ENCODE measurements at regions not wholly inside any gene's neighbourhood (a gene's known extent, or its start where the extent isn't known, plus 50 kb on each side); places are given as distances from the start of the nearest gene placed in this dataset.

GRCh38 chr13:109977212-109977968 lies 191.0 kb upstream of the IRS2 start:
- DNase-seq = no peak

GRCh38 chr13:109976206-109976997 lies 190.0 kb upstream of the IRS2 start:
- DNase-seq = no peak

GRCh38 chr13:109974354-109974753 lies 188.0 kb upstream of the IRS2 start:
- no peak for DNase-seq

GRCh38 chr13:109973279-109973678 lies 186.9 kb upstream of the IRS2 start:
- DNase-seq = no peak

GRCh38 chr13:109971456-109972090 lies 185.2 kb upstream of the IRS2 start:
- no peak for DNase-seq

GRCh38 chr13:109971006-109971405 lies 184.6 kb upstream of the IRS2 start:
- no peak for DNase-seq

GRCh38 chr13:109968876-109969577 lies 182.6 kb upstream of the IRS2 start:
- no peak for DNase-seq

- DNase-seq = no peak
Observed at GRCh38 chr13:109963960-109964563, 177.7 kb upstream of the IRS2 start.

- DNase-seq = no peak
Observed at GRCh38 chr13:109963384-109963783, 177.0 kb upstream of the IRS2 start.

- DNase-seq = no peak
Observed at GRCh38 chr13:109959903-109960302, 173.5 kb upstream of the IRS2 start.

- no peak for DNase-seq
Observed at GRCh38 chr13:109957875-109958274, 171.5 kb upstream of the IRS2 start.

- DNase-seq = no peak
Observed at GRCh38 chr13:109955598-109955997, 169.2 kb upstream of the IRS2 start.

- DNase-seq = no peak
Observed at GRCh38 chr13:109954441-109954840, 168.1 kb upstream of the IRS2 start.

- no peak for DNase-seq
Observed at GRCh38 chr13:109951491-109951890, 165.1 kb upstream of the IRS2 start.

- no peak for DNase-seq
Observed at GRCh38 chr13:109949397-109949796, 163.0 kb upstream of the IRS2 start.

- DNase-seq = no peak
Observed at GRCh38 chr13:109947006-109947405, 160.6 kb upstream of the IRS2 start.

- DNase-seq = no peak
Observed at GRCh38 chr13:109945206-109945960, 159.0 kb upstream of the IRS2 start.

- no peak for DNase-seq
Observed at GRCh38 chr13:109941951-109942350, 155.6 kb upstream of the IRS2 start.

- DNase-seq = no peak
Observed at GRCh38 chr13:109941221-109941620, 154.8 kb upstream of the IRS2 start.

- no peak for DNase-seq
Observed at GRCh38 chr13:109940637-109941036, 154.3 kb upstream of the IRS2 start.

- DNase-seq = no peak
Observed at GRCh38 chr13:109939838-109940237, 153.5 kb upstream of the IRS2 start.
